ENCODE measurements at regions not wholly inside any gene's neighbourhood (a gene's known extent, or its start where the extent isn't known, plus 50 kb on each side); places are given as distances from the start of the nearest gene placed in this dataset.
A peak's percentile ranks its signal among the peaks of the same experiment; 100 is the strongest.
"Not testable (repeated sequence)": the region's sequence is repeated elsewhere in the genome, so short reads cannot be mapped to it uniquely, and the experiment has no call there.

GRCh38 chr6:86872810-86873209 lies 64.5 kb upstream of the HTR1E start:
- not testable (repeated sequence) for DNase-seq

GRCh38 chr6:86871681-86872080 lies 65.6 kb upstream of the HTR1E start:
- DNase-seq: no peak

GRCh38 chr6:86869500-86869899 lies 67.8 kb upstream of the HTR1E start:
- DNase-seq: no peak

- no peak for DNase-seq
These were observed 77.8 kb upstream of the HTR1E start for GRCh38 chr6:86859513-86859912.

GRCh38 chr6:86858970-86859369 lies 78.4 kb upstream of the HTR1E start:
- DNase-seq: no peak

- no peak for DNase-seq
These were observed 79.5 kb upstream of the HTR1E start for GRCh38 chr6:86857783-86858182.

GRCh38 chr6:86856937-86857563 lies 80.3 kb upstream of the HTR1E start:
- DNase-seq: peak; percentile 37

- no peak for DNase-seq
These were observed 80.9 kb upstream of the HTR1E start for GRCh38 chr6:86856379-86856778.

- no peak for DNase-seq
These were observed 88.3 kb upstream of the HTR1E start for GRCh38 chr6:86848986-86849385.

GRCh38 chr6:86832686-86833085 lies 104.6 kb upstream of the HTR1E start:
- DNase-seq: no peak

GRCh38 chr6:86825436-86825835 lies 111.9 kb upstream of the HTR1E start:
- no peak for DNase-seq

GRCh38 chr6:86822747-86823146 lies 114.6 kb upstream of the HTR1E start:
- DNase-seq: no peak

GRCh38 chr6:86820750-86821149 lies 116.6 kb upstream of the HTR1E start:
- DNase-seq: no peak

- no peak for DNase-seq
These were observed 143.7 kb upstream of the HTR1E start for GRCh38 chr6:86793649-86794048.

GRCh38 chr6:86791476-86791875 lies 145.9 kb upstream of the HTR1E start:
- DNase-seq: no peak

GRCh38 chr6:86789779-86790411 lies 147.4 kb upstream of the HTR1E start:
- no peak for DNase-seq

GRCh38 chr6:86782328-86782727 lies 155.0 kb upstream of the HTR1E start:
- DNase-seq: no peak

- no peak for DNase-seq
These were observed 156.4 kb upstream of the HTR1E start for GRCh38 chr6:86780923-86781322.

- DNase-seq: no peak
These were observed 161.4 kb upstream of the HTR1E start for GRCh38 chr6:86775893-86776292.

- DNase-seq: no peak
These were observed 172.1 kb upstream of the HTR1E start for GRCh38 chr6:86765211-86765610.

- DNase-seq: not testable (repeated sequence)
These were observed 177.4 kb upstream of the HTR1E start for GRCh38 chr6:86759953-86760352.

GRCh38 chr6:86756640-86757229 lies 180.6 kb upstream of the HTR1E start:
- DNase-seq: no peak

GRCh38 chr6:86744048-86744447 lies 193.3 kb upstream of the HTR1E start:
- no peak for DNase-seq

GRCh38 chr6:86738078-86738477 lies 199.2 kb upstream of the HTR1E start:
- DNase-seq: no peak

- not testable (repeated sequence) for DNase-seq
These were observed 205.7 kb upstream of the HTR1E start for GRCh38 chr6:86731631-86732030.

Data from NCI-H2029 treated with DMSO at 0.1 percent for 48 hours (cell line).